ENCODE measurements at regions not wholly inside any gene's neighbourhood (a gene's known extent, or its start where the extent isn't known, plus 50 kb on each side); places are given as distances from the start of the nearest gene placed in this dataset.

GRCh38 chr9:90086101-90086511 is 481.3 kb downstream of the GADD45G start:
- no peak for TF ChIP-seq POLR2A (IDR thresholded peaks at IDR 0.05; ENCODE audit: low read length)
- no peak for TF ChIP-seq GATA1 (IDR thresholded peaks at IDR 0.05; ENCODE audit: low read depth, low read length)
